ENCODE measurements at regions not wholly inside any gene's neighbourhood (a gene's known extent, or its start where the extent isn't known, plus 50 kb on each side); places are given as distances from the start of the nearest gene placed in this dataset.
A peak's percentile ranks its signal among the peaks of the same experiment; 100 is the strongest.

- Mint-ChIP-seq H3K4me3 (ENCODE audit: unreplicated experiment) (no peak overlapping the region), H3K27ac (ENCODE audit: unreplicated experiment) (no peak overlapping the region), H3K36me3 (ENCODE audit: low read depth, unreplicated experiment) (no peaks in the 10 kb centered on the region), H3K9me3 (ENCODE audit: unreplicated experiment) (no peaks in the 10 kb centered on the region), H3K4me1 (ENCODE audit: low read depth, unreplicated experiment) (peaks cover 21% of the 10 kb centered on the region), H3K27me3 (ENCODE audit: low read depth, unreplicated experiment) (no peaks in the 10 kb centered on the region)
- H2AFZ ChIP-seq (ENCODE audit: low read depth, low read length) = no peak overlapping the region
- TF ChIP-seq EZH2 (IDR thresholded peaks at IDR 0.05; ENCODE audit: insufficient read depth, low read length) (no peak), CTCF (IDR thresholded peaks at IDR 0.05; ENCODE audit: insufficient read depth, low read depth, low read length) (no peak)
- H3K79me2 ChIP-seq (ENCODE audit: insufficient read depth, low read length) = no peaks in the 10 kb centered on the region
- no peak overlapping the region for H3K4me2 ChIP-seq (ENCODE audit: low read length)
- no peaks in the 10 kb centered on the region for H3K27me3 ChIP-seq (ENCODE audit: insufficient read depth, low read length)
- H3K27ac ChIP-seq (ENCODE audit: low read depth, low read length) = no peak overlapping the region
- no peaks in the 10 kb centered on the region for H3K9me3 ChIP-seq (ENCODE audit: insufficient read depth, low read depth, low read length)
- FAIRE-seq = no peak
- no peaks in the 10 kb centered on the region for H4K20me1 ChIP-seq (ENCODE audit: insufficient read depth, low read length)
- H3K36me3 ChIP-seq (ENCODE audit: insufficient read depth, low read length) = no peaks in the 10 kb centered on the region
- H3K4me1 ChIP-seq (ENCODE audit: insufficient read depth, low read length) = peaks cover 18% of the 10 kb centered on the region
- H3K4me3 ChIP-seq (ENCODE audit: insufficient read depth, low read depth, low read length) = no peak overlapping the region
- no peak for DNase-seq (ENCODE audit: low read depth)
- no peak overlapping the region for H3K9ac ChIP-seq (ENCODE audit: low read length)
These were observed 173.1 kb upstream of the CDIN1 start for GRCh38 chr15:36406366-36406765.

GRCh38 chr15:36406911-36407310, 172.5 kb upstream of the CDIN1 start:
- FAIRE-seq = no peak
- peak overlapping the region; percentile 91 for H3K27ac Mint-ChIP-seq (ENCODE audit: unreplicated experiment)
- H3K27ac ChIP-seq (ENCODE audit: low read depth, low read length) = peak overlapping the region; percentile 53

More at GRCh38 chr15:36406911-36407310, 172.5 kb upstream of the CDIN1 start:
- no peaks in the 10 kb centered on the region for H3K9me3 ChIP-seq (ENCODE audit: insufficient read depth, low read depth, low read length)
- no peaks in the 10 kb centered on the region for H3K36me3 ChIP-seq (ENCODE audit: insufficient read depth, low read length)
- no peaks in the 10 kb centered on the region for H3K9me3 Mint-ChIP-seq (ENCODE audit: unreplicated experiment)
- H3K4me1 ChIP-seq (ENCODE audit: insufficient read depth, low read length) = peaks cover 18% of the 10 kb centered on the region
- no peak overlapping the region for H2AFZ ChIP-seq (ENCODE audit: low read depth, low read length)
- H3K27me3 ChIP-seq (ENCODE audit: insufficient read depth, low read length) = no peaks in the 10 kb centered on the region
- H3K4me2 ChIP-seq (ENCODE audit: low read length) = no peak overlapping the region
- H3K9ac ChIP-seq (ENCODE audit: low read length) = no peak overlapping the region
- H3K4me1 Mint-ChIP-seq (ENCODE audit: low read depth, unreplicated experiment) = peaks cover 21% of the 10 kb centered on the region
- no peak overlapping the region for H3K4me3 ChIP-seq (ENCODE audit: insufficient read depth, low read depth, low read length)
- H3K79me2 ChIP-seq (ENCODE audit: insufficient read depth, low read length) = no peaks in the 10 kb centered on the region
- no peaks in the 10 kb centered on the region for H4K20me1 ChIP-seq (ENCODE audit: insufficient read depth, low read length)
- no peaks in the 10 kb centered on the region for H3K27me3 Mint-ChIP-seq (ENCODE audit: low read depth, unreplicated experiment)
- no peak overlapping the region for H3K4me3 Mint-ChIP-seq (ENCODE audit: unreplicated experiment)
- DNase-seq (ENCODE audit: low read depth) = no peak
- no peaks in the 10 kb centered on the region for H3K36me3 Mint-ChIP-seq (ENCODE audit: low read depth, unreplicated experiment)
- TF ChIP-seq CTCF (IDR thresholded peaks at IDR 0.05; ENCODE audit: insufficient read depth, low read depth, low read length) = no peak
- no peak for TF ChIP-seq EZH2 (IDR thresholded peaks at IDR 0.05; ENCODE audit: insufficient read depth, low read length)

All from astrocyte (in vitro differentiated cells and primary cell).